IMR-90 (cell line): ENCODE measurements at regions not wholly inside any gene's neighbourhood (a gene's known extent, or its start where the extent isn't known, plus 50 kb on each side); places are given as distances from the start of the nearest gene placed in this dataset.

Source experiments
- CTCF ChIP-seq: conservative IDR thresholded peaks from 2 replicates; pipeline ENCODE4 v1.5.1; 2012; ENCODE audit warnings: mild to moderate bottlenecking, low read depth, low read length, improper control_type of control experiment
- MAZ ChIP-seq: IDR thresholded peaks from 2 replicates; pipeline ENCODE4 v1.6.1; 2012; ENCODE audit warnings: low read depth, mild to moderate bottlenecking, low read length, improper control_type of control experiment, moderate library complexity, borderline replicate concordance
- SMC3 ChIP-seq: fragments of 150-350 bp; IDR thresholded peaks from 2 replicates; pipeline ENCODE4 v1.6.1; 2016; ENCODE audit warnings: low read depth, mild to moderate bottlenecking, antibody characterized with exemption, low read length, moderate library complexity

- no peak for TF ChIP-seq MAZ
- TF ChIP-seq CTCF = no peak
- TF ChIP-seq SMC3 = no peak
These were observed 147.0 kb upstream of the MTNR1B start for GRCh38 chr11:92822410-92822809.
